ENCODE measurements at regions not wholly inside any gene's neighbourhood (a gene's known extent, or its start where the extent isn't known, plus 50 kb on each side); places are given as distances from the start of the nearest gene placed in this dataset.
"Not testable (repeated sequence)": the region's sequence is repeated elsewhere in the genome, so short reads cannot be mapped to it uniquely, and the experiment has no call there.

GRCh38 chr13:52223063-52223462 lies 63.7 kb upstream of the NEK3 start:
- not testable (repeated sequence) for TF ChIP-seq POLR2A (IDR thresholded peaks at IDR 0.05; ENCODE audit: low read depth); CTCF (IDR thresholded peaks at IDR 0.05); POLR2AphosphoS5 (IDR thresholded peaks at IDR 0.05); EP300 (IDR thresholded peaks at IDR 0.05)
